GM10248 (cell line): ENCODE measurements at regions not wholly inside any gene's neighbourhood (a gene's known extent, or its start where the extent isn't known, plus 50 kb on each side); places are given as distances from the start of the nearest gene placed in this dataset.

Experiments used
- CTCF ChIA-PET: fragments of 300-600 bp; sonication (Branson Sonifier 250); formaldehyde crosslinking; extraction: SDS; loops from one replicate; lab custom pipeline; 2021; ENCODE audit warnings: antibody characterized with exemption; lab: Yijun Ruan, JAX
- POLR2A ChIA-PET: fragments of 350-650 bp; sonication (Branson Sonifier 250); formaldehyde crosslinking; extraction: SDS; loops from one replicate; lab custom pipeline; 2020; ENCODE audit warnings: antibody characterized with exemption; lab: Yijun Ruan, JAX
- DNase-seq: peaks from one replicate; pipeline ENCODE4 v3.0.0; 2012; ENCODE audit errors: extremely low spot score
- CTCF ChIP-seq: IDR thresholded peaks from 2 replicates; pipeline ENCODE4 v1.5.1; 2012; ENCODE audit warnings: mild to moderate bottlenecking, low read depth; ENCODE audit errors: extremely low read depth, missing control alignments, control extremely low read depth

- peak; percentile 63 for TF ChIP-seq CTCF
- ChIA-PET POLR2A (interaction anchor here (0.7 to 1.4 kb wide), 2 partner anchors 14 to 30 kb away, joined by 3 to 5 read pairs; no protein-coding TSS in a partner anchor), CTCF (interaction anchor here (0.6 to 3.3 kb wide), 21 partner anchors 9 to 369 kb away, joined by 3 to 13 read pairs (median 4); partner anchors contain the start of gene IRF2BPL)
- peak; percentile 87 for DNase-seq
Measured at GRCh38 chr14:76947078-76947837, 81.2 kb downstream of the IRF2BPL start.

GRCh38 chr14:76946753-76947077 is 81.8 kb downstream of the IRF2BPL start:
- ChIA-PET CTCF (interaction anchor here (0.9 to 2.4 kb wide), 10 partner anchors 9 to 124 kb away, joined by 3 to 13 read pairs (median 4); no protein-coding TSS in a partner anchor), POLR2A (interaction anchor here (1.4 kb wide), 1 partner anchor 15 kb away, joined by 5 read pairs; no protein-coding TSS in a partner anchor)
- no peak for TF ChIP-seq CTCF
- no peak for DNase-seq

- no peak for TF ChIP-seq CTCF
- no peak for DNase-seq
- ChIA-PET POLR2A (interaction anchor here (1.6 kb wide), 1 partner anchor 19 kb away, joined by 6 read pairs; no protein-coding TSS in a partner anchor), CTCF (interaction anchor here (0.9 to 3.2 kb wide), 14 partner anchors 9 to 181 kb away, joined by 3 to 20 read pairs (median 4); no protein-coding TSS in a partner anchor)
Measured at GRCh38 chr14:76943072-76943471, 85.4 kb downstream of the IRF2BPL start.

- CTCF ChIA-PET = interaction anchor here (0.7 to 3.2 kb wide), 14 partner anchors 9 to 182 kb away, joined by 3 to 20 read pairs (median 5); no protein-coding TSS in a partner anchor
- TF ChIP-seq CTCF = no peak
- POLR2A ChIA-PET = interaction anchor here (1.6 kb wide), 1 partner anchor 20 kb away, joined by 6 read pairs; no protein-coding TSS in a partner anchor
- no peak for DNase-seq
Measured at GRCh38 chr14:76941946-76942805, 86.3 kb downstream of the IRF2BPL start.

- no peak for TF ChIP-seq CTCF
- no peak for DNase-seq
- POLR2A ChIA-PET = no interaction called here
- CTCF ChIA-PET = interaction anchor here (1.2 to 3.2 kb wide), 6 partner anchors 20 to 127 kb away, joined by 3 to 20 read pairs (median 7); no protein-coding TSS in a partner anchor
Measured at GRCh38 chr14:76941544-76941943, 87.0 kb downstream of the IRF2BPL start.
